OCI-LY1 (cell line): ENCODE measurements at regions not wholly inside any gene's neighbourhood (a gene's known extent, or its start where the extent isn't known, plus 50 kb on each side); places are given as distances from the start of the nearest gene placed in this dataset.

Source experiments
- H2AFZ ChIP-seq: fragments of 200-600 bp; sonication (generic), shearing (Covaris generic); 2 replicates; pipeline ENCODE4 v1.6.0; 2014; ENCODE audit warnings: antibody characterized with exemption, mild to moderate bottlenecking, low read length
- H3F3A ChIP-seq: fragments of 200-600 bp; sonication (generic), shearing (Covaris generic); 2 replicates; pipeline ENCODE4 v1.6.0; 2014; ENCODE audit warnings: mild to moderate bottlenecking, antibody characterized with exemption, low read length, moderate library complexity; ENCODE audit not compliant: insufficient read depth
- H3K27ac ChIP-seq: fragments of 200-600 bp; sonication (generic); 2 replicates; pipeline ENCODE4 v1.5.1; 2014; ENCODE audit warnings: low read length, mixed run types, mild to moderate bottlenecking, low read depth; ENCODE audit not compliant: poor library complexity, severe bottlenecking
- H3K27me3 ChIP-seq: fragments of 200-600 bp; sonication (generic); 2 replicates; pipeline ENCODE4 v1.6.0; 2014; ENCODE audit warnings: antibody characterized with exemption, mild to moderate bottlenecking, low read length, moderate library complexity; ENCODE audit not compliant: insufficient read depth
- H3K36me3 ChIP-seq: fragments of 200-600 bp; sonication (generic); 2 replicates; pipeline ENCODE4 v1.6.1; 2014; ENCODE audit warnings: mild to moderate bottlenecking, antibody characterized with exemption, low read length, moderate library complexity, mixed read lengths; ENCODE audit not compliant: insufficient read depth
- H3K4me1 ChIP-seq: fragments of 200-600 bp; sonication (generic); 2 replicates; pipeline ENCODE4 v1.5.1; 2014; ENCODE audit warnings: mild to moderate bottlenecking, low read length, moderate library complexity; ENCODE audit not compliant: insufficient read depth, severe bottlenecking
- H3K4me2 ChIP-seq: fragments of 200-600 bp; sonication (generic), shearing (Covaris generic); 2 replicates; pipeline ENCODE4 v1.6.1; 2014; ENCODE audit warnings: low read length
- H3K4me3 ChIP-seq: fragments of 200-600 bp; sonication (generic); 2 replicates; pipeline ENCODE4 v1.5.1; 2014; ENCODE audit warnings: low read length, low read depth, mild to moderate bottlenecking, mixed read lengths; ENCODE audit not compliant: poor library complexity, severe bottlenecking
- H3K79me2 ChIP-seq: fragments of 200-600 bp; shearing (Covaris generic); 2 replicates; pipeline ENCODE4 v1.6.1; 2016; ENCODE audit warnings: mixed run types, low read length, mixed read lengths; ENCODE audit not compliant: insufficient read depth
- H3K9ac ChIP-seq: fragments of 200-600 bp; sonication (generic), shearing (Covaris generic); 2 replicates; pipeline ENCODE4 v1.6.1; 2014; ENCODE audit warnings: mild to moderate bottlenecking, low read length, mixed read lengths
- H3K9me2 ChIP-seq: fragments of 200-600 bp; sonication (generic), shearing (Covaris generic); 2 replicates; pipeline ENCODE4 v1.6.1; 2014; ENCODE audit warnings: low read depth, mild to moderate bottlenecking, low read length, mixed read lengths
- H3K9me3 ChIP-seq: fragments of 200-600 bp; shearing (Covaris generic); 2 replicates; pipeline ENCODE4 v1.6.1; 2014; ENCODE audit warnings: low read length, mixed read lengths
- H4K20me1 ChIP-seq: fragments of 200-600 bp; sonication (generic), shearing (Covaris generic); 2 replicates; pipeline ENCODE4 v1.6.0; 2016; ENCODE audit warnings: mild to moderate bottlenecking, low read length; ENCODE audit not compliant: insufficient read depth
- EZH2 ChIP-seq: fragments of 200-600 bp; sonication (generic), shearing (Covaris generic); IDR thresholded peaks from 2 replicates; pipeline ENCODE4 v1.8.0; 2017; ENCODE audit warnings: borderline replicate concordance, mixed run types, mild to moderate bottlenecking, antibody characterized with exemption, low read length, moderate library complexity, mixed read lengths
- TF ChIP-seq, protein P1 (sequence below): fragments of 200-600 bp; sonication (generic), shearing (Covaris generic); IDR thresholded peaks from 2 replicates; pipeline ENCODE4 v1.5.1; 2017; ENCODE audit warnings: mild to moderate bottlenecking, antibody characterized with exemption, low read length, moderate library complexity, mixed read lengths

DNA sequence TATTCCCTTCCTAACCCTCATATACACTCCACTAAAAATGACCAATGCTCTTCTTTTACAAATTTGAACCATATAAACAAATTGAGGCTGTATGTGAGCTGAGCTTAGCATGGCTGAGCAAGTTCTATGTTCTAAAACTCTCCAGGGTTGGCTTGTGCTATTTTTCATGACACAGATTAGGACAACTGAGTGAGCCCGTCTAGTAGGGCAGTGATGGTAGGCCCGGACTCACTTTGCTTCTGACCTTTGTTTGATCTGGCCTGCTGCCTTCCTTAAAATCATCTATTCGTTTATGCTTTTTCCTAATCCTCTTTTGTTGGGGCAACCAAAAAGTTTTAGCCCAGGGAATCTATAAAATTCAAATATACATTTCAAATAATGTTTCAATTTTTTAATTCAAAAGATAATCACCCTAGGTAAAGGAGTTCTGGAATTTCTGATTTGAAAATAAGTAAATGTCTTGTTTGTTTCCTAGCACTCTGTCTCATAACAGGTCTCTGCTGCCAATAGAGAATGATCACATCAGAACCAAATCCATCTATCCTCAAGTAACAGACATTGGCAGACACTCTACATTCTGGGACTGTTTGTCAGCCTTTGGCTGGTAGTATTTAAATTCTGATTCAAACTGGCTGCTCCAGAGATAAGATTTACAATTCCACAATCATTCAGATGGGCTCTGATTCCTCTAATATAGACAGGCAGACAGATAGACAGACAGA, 217.0 kb upstream of the TARS1 start:
- H3K27ac ChIP-seq: no peak overlapping the region
- H3K4me2 ChIP-seq: no peak overlapping the region
- no peaks in the 10 kb centered on the region for H3K27me3 ChIP-seq
- H3K36me3 ChIP-seq: no peaks in the 10 kb centered on the region
- H4K20me1 ChIP-seq: no peaks in the 10 kb centered on the region
- H3K9ac ChIP-seq: no peak overlapping the region
- H3K9me3 ChIP-seq: no peaks in the 10 kb centered on the region
- H3F3A ChIP-seq: no peaks in the 10 kb centered on the region
- H2AFZ ChIP-seq: no peak overlapping the region
- no peaks in the 10 kb centered on the region for H3K79me2 ChIP-seq
- TF ChIP-seq, protein P1, sequence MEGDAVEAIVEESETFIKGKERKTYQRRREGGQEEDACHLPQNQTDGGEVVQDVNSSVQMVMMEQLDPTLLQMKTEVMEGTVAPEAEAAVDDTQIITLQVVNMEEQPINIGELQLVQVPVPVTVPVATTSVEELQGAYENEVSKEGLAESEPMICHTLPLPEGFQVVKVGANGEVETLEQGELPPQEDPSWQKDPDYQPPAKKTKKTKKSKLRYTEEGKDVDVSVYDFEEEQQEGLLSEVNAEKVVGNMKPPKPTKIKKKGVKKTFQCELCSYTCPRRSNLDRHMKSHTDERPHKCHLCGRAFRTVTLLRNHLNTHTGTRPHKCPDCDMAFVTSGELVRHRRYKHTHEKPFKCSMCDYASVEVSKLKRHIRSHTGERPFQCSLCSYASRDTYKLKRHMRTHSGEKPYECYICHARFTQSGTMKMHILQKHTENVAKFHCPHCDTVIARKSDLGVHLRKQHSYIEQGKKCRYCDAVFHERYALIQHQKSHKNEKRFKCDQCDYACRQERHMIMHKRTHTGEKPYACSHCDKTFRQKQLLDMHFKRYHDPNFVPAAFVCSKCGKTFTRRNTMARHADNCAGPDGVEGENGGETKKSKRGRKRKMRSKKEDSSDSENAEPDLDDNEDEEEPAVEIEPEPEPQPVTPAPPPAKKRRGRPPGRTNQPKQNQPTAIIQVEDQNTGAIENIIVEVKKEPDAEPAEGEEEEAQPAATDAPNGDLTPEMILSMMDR: no peak
- TF ChIP-seq EZH2: no peak
- H3K4me3 ChIP-seq: no peak overlapping the region
- H3K4me1 ChIP-seq: no peaks in the 10 kb centered on the region
- no peaks in the 10 kb centered on the region for H3K9me2 ChIP-seq

DNA sequence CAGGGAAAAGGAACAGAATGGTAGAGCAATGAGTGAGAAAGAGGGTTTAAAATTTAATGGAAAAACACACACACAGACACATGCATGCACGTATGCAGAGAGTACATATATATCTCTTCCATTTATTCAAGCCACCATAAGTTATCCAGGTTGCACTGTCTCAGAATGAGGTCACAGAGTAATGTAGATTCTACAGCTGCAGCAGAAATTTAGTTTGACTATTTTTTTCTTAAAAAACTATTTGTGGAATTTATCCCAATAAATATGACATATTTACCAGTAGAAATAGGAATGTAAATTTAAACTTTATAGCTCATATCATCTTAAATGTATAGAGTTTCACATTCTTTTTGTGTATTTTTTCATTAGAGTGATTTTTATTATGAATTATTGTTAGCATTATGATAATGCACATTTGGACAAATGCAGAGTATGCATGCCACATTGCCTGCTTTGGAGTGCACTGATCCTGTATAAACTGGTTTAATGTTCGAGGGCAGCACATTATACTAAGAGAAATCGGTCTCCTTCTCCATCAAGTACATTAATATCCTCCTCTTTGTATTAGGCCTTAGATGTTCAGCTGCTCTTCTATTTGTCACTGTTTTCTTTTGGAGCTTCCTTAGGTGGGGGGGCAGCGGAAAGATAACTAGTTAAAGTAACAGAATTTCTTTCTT, 216.3 kb upstream of the TARS1 start:
- no peaks in the 10 kb centered on the region for H3K79me2 ChIP-seq
- H3K36me3 ChIP-seq: no peaks in the 10 kb centered on the region
- no peaks in the 10 kb centered on the region for H4K20me1 ChIP-seq
- H3F3A ChIP-seq: no peaks in the 10 kb centered on the region
- H3K4me3 ChIP-seq: no peak overlapping the region
- H3K9me2 ChIP-seq: no peaks in the 10 kb centered on the region
- no peak overlapping the region for H2AFZ ChIP-seq
- no peak overlapping the region for H3K9ac ChIP-seq
- H3K27me3 ChIP-seq: no peaks in the 10 kb centered on the region
- no peak for TF ChIP-seq EZH2
- TF ChIP-seq, protein P1: no peak
- H3K4me1 ChIP-seq: no peaks in the 10 kb centered on the region
- H3K9me3 ChIP-seq: no peaks in the 10 kb centered on the region
- H3K4me2 ChIP-seq: no peak overlapping the region
- no peak overlapping the region for H3K27ac ChIP-seq

DNA sequence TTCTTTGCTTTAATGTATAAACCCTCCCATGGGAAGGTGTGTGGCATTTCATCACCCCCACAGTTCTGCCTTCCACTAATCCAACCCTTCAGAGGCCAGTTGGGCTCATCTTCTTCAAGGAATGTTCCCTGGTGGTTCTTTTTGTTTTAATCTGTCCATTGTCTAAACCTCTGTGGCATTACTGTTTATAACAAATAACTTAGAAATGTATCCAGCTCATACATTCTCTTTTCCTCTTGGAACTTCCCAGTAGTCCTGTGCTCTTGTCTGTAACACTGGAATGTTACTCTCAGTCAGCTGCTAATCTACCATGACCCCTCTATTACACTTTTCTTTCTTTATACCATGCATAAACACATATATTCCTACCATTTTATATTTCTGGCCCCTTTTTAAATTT, 213.5 kb upstream of the TARS1 start:
- Histone ChIP-seq H3K9me2 (no peaks in the 10 kb centered on the region), H3K27ac (no peak overlapping the region), H3K36me3 (no peaks in the 10 kb centered on the region), H2AFZ (no peak overlapping the region), H3K79me2 (no peaks in the 10 kb centered on the region), H3K9me3 (no peaks in the 10 kb centered on the region), H3K4me1 (no peaks in the 10 kb centered on the region), H3K9ac (no peak overlapping the region), H4K20me1 (no peaks in the 10 kb centered on the region), H3F3A (no peaks in the 10 kb centered on the region), H3K4me3 (no peak overlapping the region), H3K27me3 (no peaks in the 10 kb centered on the region), H3K4me2 (no peak overlapping the region)
- TF ChIP-seq, protein P1: no peak
- TF ChIP-seq EZH2: no peak
